NCI-H2081 (cell line): ENCODE measurements at regions not wholly inside any gene's neighbourhood (a gene's known extent, or its start where the extent isn't known, plus 50 kb on each side); places are given as distances from the start of the nearest gene placed in this dataset.

ENCODE experiments used
- DNase-seq, 2 experiments: peaks; one replicate each; lab custom pipeline; 2025; lab: John Stamatoyannopoulos, UW

GRCh38 chr9:109830545-109830944, 50.5 kb downstream of the PALM2AKAP2 start:
- no peak for DNase-seq

DNA sequence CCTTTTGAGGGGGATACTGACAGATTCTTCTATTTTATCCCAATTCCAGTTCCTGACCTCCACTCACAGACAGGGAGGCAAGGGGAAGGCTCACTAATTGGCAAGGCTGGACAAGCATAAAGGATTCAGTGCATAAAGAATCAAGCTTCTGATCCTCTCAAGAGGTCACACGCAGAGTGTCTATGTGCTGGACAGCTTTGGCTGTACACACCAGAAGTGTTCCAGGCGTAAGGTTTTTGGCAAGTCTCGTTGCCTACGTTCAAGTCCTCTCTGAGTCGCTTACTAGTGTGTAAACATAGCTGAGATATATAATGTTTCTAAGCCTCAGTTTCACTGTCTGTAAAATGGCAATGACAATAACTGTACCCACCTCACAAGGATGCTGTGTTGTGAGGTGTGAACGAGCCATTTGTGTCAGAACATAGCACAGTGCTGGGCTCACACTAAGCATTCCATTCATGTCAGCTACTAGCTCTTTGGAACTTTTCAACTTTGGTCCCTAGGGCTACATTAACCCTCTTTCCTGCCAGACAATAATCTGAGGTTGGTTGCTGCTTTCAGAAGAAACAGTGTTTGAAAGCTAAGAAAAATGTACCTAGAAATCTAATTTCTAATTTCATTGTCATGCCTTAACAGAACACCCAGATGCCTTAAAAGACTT, 52.1 kb downstream of the PALM2AKAP2 start:
- no peak for DNase-seq

DNA sequence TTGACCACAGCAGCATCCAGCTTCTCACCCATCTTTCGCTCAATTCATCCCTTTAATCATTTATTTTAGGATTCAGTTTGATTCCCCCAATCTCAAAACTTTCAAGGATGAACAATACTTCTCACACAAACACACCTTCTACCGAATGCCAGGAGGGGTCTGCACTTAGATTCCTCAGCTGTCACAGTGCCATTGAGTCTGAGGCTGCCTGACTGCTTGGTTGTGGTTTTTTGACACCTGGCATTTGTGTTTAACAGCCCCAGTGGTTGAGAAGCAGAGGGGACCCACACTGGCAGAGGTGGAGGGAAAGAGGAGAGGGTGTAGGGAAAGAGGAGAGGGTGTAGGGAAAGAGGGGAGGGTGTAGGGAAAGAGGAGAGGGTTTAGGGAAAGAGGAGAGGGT, 54.9 kb downstream of the PALM2AKAP2 start:
- DNase-seq, result no peak

DNA sequence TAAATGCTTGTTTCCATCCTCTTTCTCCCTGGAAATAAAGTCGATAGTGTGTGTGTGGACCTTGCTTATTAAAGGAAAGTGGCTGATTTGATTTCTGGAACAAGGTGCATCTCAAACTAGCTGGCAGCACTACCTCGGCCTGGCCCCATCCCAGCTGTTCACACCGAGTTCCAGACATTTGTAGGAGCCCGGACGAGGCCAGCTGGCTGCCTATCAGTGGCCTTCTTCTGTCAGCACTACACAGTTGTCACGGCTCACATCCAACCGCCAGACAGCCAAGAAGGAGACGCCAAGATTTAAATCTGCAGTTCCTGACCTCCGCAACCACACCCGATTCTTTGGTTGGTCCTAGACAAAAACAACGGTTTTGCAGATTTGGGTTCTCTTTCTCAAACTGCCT, 63.6 kb downstream of the PALM2AKAP2 start:
- DNase-seq, result no peak

GRCh38 chr9:109845226-109845625, 65.2 kb downstream of the PALM2AKAP2 start:
- DNase-seq, result no peak

GRCh38 chr9:109846776-109847175, 66.8 kb downstream of the PALM2AKAP2 start:
- DNase-seq, result no peak

GRCh38 chr9:109852556-109852955, 72.6 kb downstream of the PALM2AKAP2 start:
- no peak for DNase-seq

- no peak for DNase-seq
Observed at GRCh38 chr9:109855540-109855939, 75.5 kb downstream of the PALM2AKAP2 start.

DNA sequence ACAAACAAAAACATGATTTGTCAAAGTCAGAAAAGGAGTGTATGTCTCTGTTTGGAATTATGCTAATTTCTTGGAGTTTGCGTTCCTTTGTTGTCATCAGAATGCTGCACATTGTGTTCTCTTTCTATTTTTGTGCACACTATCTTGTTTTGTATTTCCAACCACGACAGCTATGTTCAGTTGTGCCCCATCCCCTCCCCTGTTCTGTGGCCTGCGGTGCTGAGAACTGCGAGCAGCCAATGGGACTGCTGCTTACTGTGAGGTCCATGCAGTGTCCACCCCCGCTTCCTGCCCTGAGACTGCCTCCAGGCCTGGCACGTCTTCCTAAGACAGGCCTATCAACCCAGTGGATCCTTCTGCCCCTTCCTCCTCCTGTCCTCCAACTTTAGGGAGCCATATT, 76.8 kb downstream of the PALM2AKAP2 start:
- no peak for DNase-seq

- no peak for DNase-seq
Observed at GRCh38 chr9:109857336-109857735, 77.3 kb downstream of the PALM2AKAP2 start.

- DNase-seq, result no peak
Observed at GRCh38 chr9:109859447-109859846, 79.4 kb downstream of the PALM2AKAP2 start.

DNA sequence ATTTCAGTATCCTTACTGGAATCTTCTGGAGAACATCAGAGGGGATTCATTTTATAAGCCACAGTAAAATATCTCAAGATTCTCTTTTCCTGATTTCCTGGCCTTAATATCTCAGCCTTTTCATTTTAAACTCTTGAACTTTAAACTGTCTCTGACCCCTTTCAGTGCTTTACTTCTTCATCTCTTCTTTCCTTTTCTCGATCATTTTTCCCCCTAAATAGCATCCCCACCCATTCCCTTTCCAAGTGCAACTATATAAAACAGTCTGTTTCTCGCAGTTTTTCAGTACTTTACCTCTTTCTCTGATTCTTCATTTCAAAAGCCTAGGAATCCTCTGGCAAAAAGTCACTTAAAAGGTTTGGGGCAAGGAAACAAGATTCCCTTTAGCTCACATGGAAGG, 80.5 kb downstream of the PALM2AKAP2 start:
- no peak for DNase-seq

GRCh38 chr9:109861499-109861898, 81.5 kb downstream of the PALM2AKAP2 start:
- DNase-seq, result no peak

GRCh38 chr9:109861918-109862317, 81.9 kb downstream of the PALM2AKAP2 start:
- no peak for DNase-seq

- no peak for DNase-seq
Observed at GRCh38 chr9:109862452-109862851, 82.5 kb downstream of the PALM2AKAP2 start.

DNA sequence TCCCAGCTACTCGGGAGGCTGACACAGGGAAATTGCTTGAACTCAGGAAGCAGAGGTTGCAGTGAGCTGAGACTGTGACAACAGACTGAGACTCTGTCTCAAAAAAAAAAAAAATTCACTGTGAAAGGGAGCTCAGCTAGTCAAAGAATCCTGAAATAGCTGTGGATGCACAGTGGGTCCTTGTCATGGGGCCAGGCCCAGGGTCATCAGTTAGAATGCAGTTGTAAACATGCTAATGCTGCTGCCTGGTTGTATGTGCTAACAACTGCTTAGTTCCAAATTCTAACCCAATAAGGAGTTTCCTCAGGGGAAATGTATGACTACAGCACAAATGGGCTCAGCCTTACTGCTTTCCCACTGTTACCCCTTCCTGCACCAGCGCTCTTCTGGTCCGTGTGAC, 84.0 kb downstream of the PALM2AKAP2 start:
- DNase-seq, result no peak

- DNase-seq, result no peak
Observed at GRCh38 chr9:109865521-109865920, 85.5 kb downstream of the PALM2AKAP2 start.

DNA sequence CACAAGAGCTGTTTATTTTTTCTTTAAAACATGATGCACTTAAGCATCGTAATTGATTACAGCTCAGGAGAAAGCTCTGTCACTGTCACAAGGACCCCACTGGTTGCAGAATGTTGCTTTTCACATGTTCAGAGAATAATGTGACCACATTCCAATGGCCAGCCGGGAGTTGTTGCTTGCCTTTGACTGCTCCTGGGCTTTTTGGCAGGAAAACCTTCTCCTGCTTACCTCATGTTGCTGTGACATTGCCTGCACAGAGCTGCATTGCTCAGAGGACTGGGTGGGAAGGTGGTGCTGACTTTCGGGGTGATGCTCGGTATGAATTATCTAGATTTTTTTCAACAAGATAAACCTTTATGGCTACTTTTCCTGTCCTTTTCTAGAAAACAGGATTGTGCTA, 88.2 kb downstream of the PALM2AKAP2 start:
- DNase-seq, result no peak

DNA sequence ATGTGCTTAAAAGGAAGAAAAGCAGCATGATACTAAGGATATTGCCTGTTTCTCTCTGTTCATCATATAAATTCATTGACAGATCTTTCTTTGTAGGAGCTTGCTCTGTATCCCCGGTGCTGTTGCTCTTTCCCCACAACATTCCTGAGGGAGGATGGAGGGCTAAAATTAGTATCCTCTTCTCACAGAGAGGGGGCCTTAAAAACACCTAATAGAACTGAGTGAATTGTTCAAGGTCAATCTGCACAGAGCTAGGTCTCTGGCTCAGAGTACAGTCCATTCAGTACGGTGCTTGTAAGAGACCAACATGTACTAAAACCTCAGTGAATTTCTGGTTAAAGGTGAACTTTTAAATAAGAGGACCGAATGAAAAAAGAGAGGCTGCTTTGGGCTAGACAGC, 88.7 kb downstream of the PALM2AKAP2 start:
- DNase-seq, result no peak

- DNase-seq, result no peak
Observed at GRCh38 chr9:109870365-109870764, 90.4 kb downstream of the PALM2AKAP2 start.

DNA sequence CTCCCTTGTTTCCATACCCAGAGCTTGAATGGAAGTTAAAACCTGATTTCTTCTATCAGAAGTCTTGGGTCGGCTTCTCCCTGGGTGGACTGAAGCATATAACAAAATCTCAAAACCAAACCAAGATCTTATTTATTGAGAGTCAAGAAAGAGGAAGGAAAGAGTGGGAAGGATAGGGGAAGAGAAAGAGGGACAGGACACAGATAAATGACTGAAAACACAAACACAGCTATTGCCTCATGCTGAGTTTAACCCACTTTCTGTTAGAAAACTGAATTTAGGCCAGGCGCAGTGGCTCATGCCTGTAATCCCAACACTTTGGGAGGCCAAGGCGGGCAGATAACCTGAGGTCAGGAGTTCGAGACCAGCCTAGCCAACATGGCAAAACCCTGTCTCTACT, 92.9 kb downstream of the PALM2AKAP2 start:
- no peak for DNase-seq

DNA sequence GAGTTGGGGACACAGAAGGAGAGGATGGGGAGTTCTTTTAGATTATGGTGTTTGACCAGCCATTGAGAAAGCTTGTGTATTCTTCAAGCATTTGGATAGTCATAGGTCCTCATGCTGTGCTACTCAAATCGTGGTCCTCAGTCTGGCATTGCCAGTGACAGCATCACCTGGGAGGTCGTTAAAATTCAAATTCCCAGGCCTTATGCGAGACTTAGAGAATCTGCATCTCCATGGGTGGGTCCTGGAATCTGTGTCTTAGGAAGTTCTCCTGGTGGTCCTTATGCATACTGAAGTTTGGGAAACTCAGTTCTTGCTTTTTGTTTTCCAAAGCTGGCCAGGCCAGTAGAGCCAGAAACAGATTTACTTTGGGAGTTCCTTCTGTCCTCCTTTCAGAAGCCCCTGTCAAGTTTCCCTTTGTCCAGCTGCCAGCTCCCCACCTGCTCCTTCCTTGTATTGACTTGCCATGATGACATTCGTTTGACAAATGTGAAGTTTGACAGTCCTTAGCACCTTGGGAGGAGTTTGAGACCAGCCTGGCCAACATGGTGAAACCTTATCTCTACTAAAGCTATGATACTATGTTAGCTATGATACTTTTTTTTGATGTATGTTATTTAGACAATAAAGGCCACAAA, 95.6 kb downstream of the PALM2AKAP2 start:
- DNase-seq, result no peak

GRCh38 chr9:109880276-109881169, 100.5 kb downstream of the PALM2AKAP2 start:
- no peak for DNase-seq
